SH-SY5Y (cell line): ENCODE measurements at regions not wholly inside any gene's neighbourhood (a gene's known extent, or its start where the extent isn't known, plus 50 kb on each side); places are given as distances from the start of the nearest gene placed in this dataset.

ENCODE experiments used
- GATA2 ChIP-seq: IDR thresholded peaks from 2 replicates; pipeline ENCODE4 v1.6.1; 2011; ENCODE audit warnings: mild to moderate bottlenecking, low read depth, low read length
- GATA3 ChIP-seq: IDR thresholded peaks from 2 replicates; pipeline ENCODE4 v1.6.1; 2011; ENCODE audit warnings: low read depth, mild to moderate bottlenecking, low read length, moderate library complexity

DNA sequence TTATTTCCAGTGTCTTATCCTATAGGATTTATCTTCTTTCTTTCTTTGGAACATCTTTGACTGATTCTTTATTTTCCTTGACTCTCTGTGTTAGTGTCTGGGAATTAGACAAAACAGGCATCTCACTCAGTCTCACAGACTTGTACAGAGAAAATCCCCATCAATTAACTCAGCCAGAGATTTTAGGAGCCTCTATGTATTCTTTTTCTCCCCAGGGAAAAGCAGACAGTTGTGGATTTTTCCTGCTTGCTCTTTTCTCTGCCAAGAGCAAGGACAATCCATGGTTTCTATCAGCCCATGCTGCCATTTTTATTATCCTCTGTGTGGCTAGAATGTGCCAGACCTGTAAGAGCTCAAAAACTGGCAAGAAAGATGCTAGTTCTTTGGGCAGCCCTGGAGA lies 595.1 kb downstream of the SNAPC1 start:
- TF ChIP-seq GATA2 (no peak), GATA3 (no peak)
